ENCODE measurements at regions not wholly inside any gene's neighbourhood (a gene's known extent, or its start where the extent isn't known, plus 50 kb on each side); places are given as distances from the start of the nearest gene placed in this dataset.

GRCh38 chr22:48953830-48954229 is 873.8 kb downstream of the BRD1 start:
- TF ChIP-seq POLR2AphosphoS5 (IDR thresholded peaks at IDR 0.05) (no peak), POLR2A (IDR thresholded peaks at IDR 0.05) (no peak), EP300 (IDR thresholded peaks at IDR 0.05) (no peak)
- TF ChIP-seq, protein P1, sequence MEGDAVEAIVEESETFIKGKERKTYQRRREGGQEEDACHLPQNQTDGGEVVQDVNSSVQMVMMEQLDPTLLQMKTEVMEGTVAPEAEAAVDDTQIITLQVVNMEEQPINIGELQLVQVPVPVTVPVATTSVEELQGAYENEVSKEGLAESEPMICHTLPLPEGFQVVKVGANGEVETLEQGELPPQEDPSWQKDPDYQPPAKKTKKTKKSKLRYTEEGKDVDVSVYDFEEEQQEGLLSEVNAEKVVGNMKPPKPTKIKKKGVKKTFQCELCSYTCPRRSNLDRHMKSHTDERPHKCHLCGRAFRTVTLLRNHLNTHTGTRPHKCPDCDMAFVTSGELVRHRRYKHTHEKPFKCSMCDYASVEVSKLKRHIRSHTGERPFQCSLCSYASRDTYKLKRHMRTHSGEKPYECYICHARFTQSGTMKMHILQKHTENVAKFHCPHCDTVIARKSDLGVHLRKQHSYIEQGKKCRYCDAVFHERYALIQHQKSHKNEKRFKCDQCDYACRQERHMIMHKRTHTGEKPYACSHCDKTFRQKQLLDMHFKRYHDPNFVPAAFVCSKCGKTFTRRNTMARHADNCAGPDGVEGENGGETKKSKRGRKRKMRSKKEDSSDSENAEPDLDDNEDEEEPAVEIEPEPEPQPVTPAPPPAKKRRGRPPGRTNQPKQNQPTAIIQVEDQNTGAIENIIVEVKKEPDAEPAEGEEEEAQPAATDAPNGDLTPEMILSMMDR (IDR thresholded peaks at IDR 0.05) = no peak
